ENCODE measurements at regions not wholly inside any gene's neighbourhood (a gene's known extent, or its start where the extent isn't known, plus 50 kb on each side); places are given as distances from the start of the nearest gene placed in this dataset.

DNA sequence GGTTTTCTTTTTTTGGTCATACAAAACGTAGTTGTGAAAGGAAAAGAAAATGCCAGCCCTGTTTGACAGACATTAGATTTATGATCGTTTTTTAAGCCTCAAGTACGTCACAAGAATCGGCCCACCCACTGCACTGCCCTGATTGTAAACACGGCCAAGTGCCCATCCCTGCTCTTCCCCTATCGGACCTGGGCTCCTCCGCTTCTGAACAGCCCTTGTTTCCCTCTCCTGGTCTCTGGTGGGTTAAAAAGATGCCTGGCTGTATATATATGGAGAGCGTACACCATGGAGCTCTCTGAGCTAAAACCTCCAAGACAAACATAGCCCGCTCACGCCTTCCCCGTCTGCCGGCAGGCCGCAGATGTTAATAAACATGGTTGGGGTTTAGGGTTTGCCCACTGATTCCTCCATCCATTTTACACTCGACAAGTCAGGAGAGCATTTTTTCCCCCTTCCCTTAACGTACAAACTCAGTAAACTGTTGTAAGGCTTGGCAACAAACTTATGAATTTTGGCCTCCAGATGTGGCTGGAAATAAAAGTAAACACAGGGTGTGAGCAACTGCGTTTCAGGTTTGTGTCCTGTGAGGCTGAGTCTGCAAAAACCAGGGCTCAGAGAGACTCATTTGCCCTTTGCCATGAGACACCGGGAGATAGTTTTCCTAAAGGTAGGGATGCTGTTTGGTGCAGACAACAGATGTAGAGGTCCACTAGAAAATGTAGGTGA, 325.9 kb downstream of the SOX9 start:
- Histone ChIP-seq H3K79me2 (ENCODE audit: insufficient read depth, low read length) (no peaks in the 10 kb centered on the region), H3K9me2 (replicated peaks; ENCODE audit: low read depth, low read length) (no peaks in the 10 kb centered on the region), H2AFZ (ENCODE audit: low read length) (no peak overlapping the region), H3F3A (ENCODE audit: low read depth) (no peaks in the 10 kb centered on the region), H3K27me3 (ENCODE audit: insufficient read depth, low read length, poor library complexity, severe bottlenecking) (no peaks in the 10 kb centered on the region), H3K9ac (ENCODE audit: low read depth, low read length, poor library complexity, severe bottlenecking) (no peak overlapping the region), H3K36me3 (ENCODE audit: insufficient read depth, low read length) (no peaks in the 10 kb centered on the region), H3K9me3 (ENCODE audit: insufficient read depth, low read depth, low read length) (0 out of 2 replicates have a peak, but pooled peaks cover 4% of the 10 kb centered on the region), H3K4me3 (ENCODE audit: low read length, poor library complexity, severe bottlenecking) (no peak overlapping the region), H3K4me1 (ENCODE audit: insufficient read depth, low read length, poor library complexity, severe bottlenecking) (no peaks in the 10 kb centered on the region), H3K4me2 (ENCODE audit: low read depth, low read length, poor library complexity, severe bottlenecking) (no peak overlapping the region), H4K20me1 (ENCODE audit: insufficient read depth, low read length, poor library complexity, severe bottlenecking) (no peaks in the 10 kb centered on the region)
- TF ChIP-seq, protein P1, sequence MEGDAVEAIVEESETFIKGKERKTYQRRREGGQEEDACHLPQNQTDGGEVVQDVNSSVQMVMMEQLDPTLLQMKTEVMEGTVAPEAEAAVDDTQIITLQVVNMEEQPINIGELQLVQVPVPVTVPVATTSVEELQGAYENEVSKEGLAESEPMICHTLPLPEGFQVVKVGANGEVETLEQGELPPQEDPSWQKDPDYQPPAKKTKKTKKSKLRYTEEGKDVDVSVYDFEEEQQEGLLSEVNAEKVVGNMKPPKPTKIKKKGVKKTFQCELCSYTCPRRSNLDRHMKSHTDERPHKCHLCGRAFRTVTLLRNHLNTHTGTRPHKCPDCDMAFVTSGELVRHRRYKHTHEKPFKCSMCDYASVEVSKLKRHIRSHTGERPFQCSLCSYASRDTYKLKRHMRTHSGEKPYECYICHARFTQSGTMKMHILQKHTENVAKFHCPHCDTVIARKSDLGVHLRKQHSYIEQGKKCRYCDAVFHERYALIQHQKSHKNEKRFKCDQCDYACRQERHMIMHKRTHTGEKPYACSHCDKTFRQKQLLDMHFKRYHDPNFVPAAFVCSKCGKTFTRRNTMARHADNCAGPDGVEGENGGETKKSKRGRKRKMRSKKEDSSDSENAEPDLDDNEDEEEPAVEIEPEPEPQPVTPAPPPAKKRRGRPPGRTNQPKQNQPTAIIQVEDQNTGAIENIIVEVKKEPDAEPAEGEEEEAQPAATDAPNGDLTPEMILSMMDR (conservative IDR thresholded peaks at IDR 0.05; ENCODE audit: low read length): no peak
- TF ChIP-seq EZH2phosphoT487 (IDR thresholded peaks at IDR 0.05; ENCODE audit: borderline replicate concordance): no peak

GRCh38 chr17:72447251-72447640, 326.4 kb downstream of the SOX9 start:
- Histone ChIP-seq H4K20me1 (ENCODE audit: insufficient read depth, low read length, poor library complexity, severe bottlenecking) (no peaks in the 10 kb centered on the region), H3K9me2 (replicated peaks; ENCODE audit: low read depth, low read length) (no peaks in the 10 kb centered on the region), H2AFZ (ENCODE audit: low read length) (no peak overlapping the region), H3K27me3 (ENCODE audit: insufficient read depth, low read length, poor library complexity, severe bottlenecking) (no peaks in the 10 kb centered on the region), H3K36me3 (ENCODE audit: insufficient read depth, low read length) (no peaks in the 10 kb centered on the region), H3K79me2 (ENCODE audit: insufficient read depth, low read length) (no peaks in the 10 kb centered on the region), H3K4me1 (ENCODE audit: insufficient read depth, low read length, poor library complexity, severe bottlenecking) (no peaks in the 10 kb centered on the region), H3F3A (ENCODE audit: low read depth) (no peaks in the 10 kb centered on the region), H3K4me3 (ENCODE audit: low read length, poor library complexity, severe bottlenecking) (no peak overlapping the region), H3K9me3 (ENCODE audit: insufficient read depth, low read depth, low read length) (no peaks in the 10 kb centered on the region), H3K9ac (ENCODE audit: low read depth, low read length, poor library complexity, severe bottlenecking) (no peak overlapping the region), H3K4me2 (ENCODE audit: low read depth, low read length, poor library complexity, severe bottlenecking) (no peak overlapping the region)
- TF ChIP-seq, protein P1 (conservative IDR thresholded peaks at IDR 0.05; ENCODE audit: low read length): no peak
- no peak for TF ChIP-seq EZH2phosphoT487 (IDR thresholded peaks at IDR 0.05; ENCODE audit: borderline replicate concordance)

DNA sequence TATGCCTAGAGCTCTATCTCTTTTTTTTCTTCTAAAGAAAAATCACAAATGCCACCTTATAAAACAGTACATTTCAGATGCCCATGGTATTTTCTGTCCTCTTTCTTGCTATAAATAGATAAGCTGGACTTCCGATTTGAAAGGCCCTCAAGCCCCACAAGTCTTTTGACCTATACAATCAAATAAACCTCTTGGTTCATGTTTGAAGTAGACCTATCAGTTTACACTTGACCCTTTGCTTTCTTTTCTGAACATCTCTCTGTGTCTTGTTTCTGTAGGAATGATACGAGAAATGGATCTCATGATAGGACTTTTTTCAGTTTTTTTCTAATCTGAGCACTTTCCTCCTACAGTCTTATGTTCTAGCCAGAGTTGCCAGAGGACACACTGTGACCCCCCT, 327.2 kb downstream of the SOX9 start:
- Histone ChIP-seq H3K4me2 (ENCODE audit: low read depth, low read length, poor library complexity, severe bottlenecking) (no peak overlapping the region), H4K20me1 (ENCODE audit: insufficient read depth, low read length, poor library complexity, severe bottlenecking) (no peaks in the 10 kb centered on the region), H3K4me1 (ENCODE audit: insufficient read depth, low read length, poor library complexity, severe bottlenecking) (no peaks in the 10 kb centered on the region), H3K79me2 (ENCODE audit: insufficient read depth, low read length) (no peaks in the 10 kb centered on the region), H3K4me3 (ENCODE audit: low read length, poor library complexity, severe bottlenecking) (no peak overlapping the region), H3K9me3 (ENCODE audit: insufficient read depth, low read depth, low read length) (no peaks in the 10 kb centered on the region), H3K9me2 (replicated peaks; ENCODE audit: low read depth, low read length) (no peaks in the 10 kb centered on the region), H2AFZ (ENCODE audit: low read length) (no peak overlapping the region), H3K27me3 (ENCODE audit: insufficient read depth, low read length, poor library complexity, severe bottlenecking) (no peaks in the 10 kb centered on the region), H3F3A (ENCODE audit: low read depth) (no peaks in the 10 kb centered on the region), H3K9ac (ENCODE audit: low read depth, low read length, poor library complexity, severe bottlenecking) (no peak overlapping the region), H3K36me3 (ENCODE audit: insufficient read depth, low read length) (no peaks in the 10 kb centered on the region)
- TF ChIP-seq, protein P1 (conservative IDR thresholded peaks at IDR 0.05; ENCODE audit: low read length): no peak
- no peak for TF ChIP-seq EZH2phosphoT487 (IDR thresholded peaks at IDR 0.05; ENCODE audit: borderline replicate concordance)

Data from Loucy (cell line).